Muscle of leg (tissue), 3 donors: ENCODE measurements at regions not wholly inside any gene's neighbourhood (a gene's known extent, or its start where the extent isn't known, plus 50 kb on each side); places are given as distances from the start of the nearest gene placed in this dataset.
A peak's percentile ranks its signal among the peaks of the same experiment; 100 is the strongest.

Experiments
- DNase-seq: peaks from one replicate; pipeline ENCODE4 v3.0.0; 2013
- H3K27ac ChIP-seq: one replicate; pipeline ENCODE4 v1.5.1; 2013; ENCODE audit warnings: mild to moderate bottlenecking, low read length, control low read depth
- H3K27me3 ChIP-seq: one replicate; pipeline ENCODE4 v1.6.1; 2013; ENCODE audit warnings: low read length; ENCODE audit not compliant: control insufficient read depth, insufficient read depth
- H3K36me3 ChIP-seq: one replicate; pipeline ENCODE4 v1.6.1; 2013; ENCODE audit warnings: low read length; ENCODE audit not compliant: control insufficient read depth, insufficient read depth
- H3K4me1 ChIP-seq: one replicate; pipeline ENCODE4 v1.6.1; 2013; ENCODE audit warnings: low read length; ENCODE audit not compliant: control insufficient read depth, insufficient read depth
- H3K4me3 ChIP-seq: one replicate; pipeline ENCODE4 v1.5.1; 2013; ENCODE audit warnings: low read length, control low read depth
- H3K9me3 ChIP-seq: replicated peaks from 2 replicates; pipeline ENCODE4 v1.6.1; 2013; ENCODE audit warnings: low read depth, low read length; ENCODE audit not compliant: control insufficient read depth
- WGBS: methylation state at CpG from one replicate; pipeline ENCODE4 v1.1.5; 2013; ENCODE audit warnings: missing lambda C conversion rate; ENCODE audit not compliant: insufficient coverage; 5-methylcytosine and 5-hydroxymethylcytosine counted together

GRCh38 chr2:128628996-128629395 is 310.3 kb upstream of the HS6ST1 start:
- H3K9me3 ChIP-seq: no peaks in the 10 kb centered on the region
- no peak overlapping the region for H3K4me3 ChIP-seq
- H3K27me3 ChIP-seq: peaks cover 3% of the 10 kb centered on the region
- H3K27ac ChIP-seq: no peak overlapping the region
- peaks cover 20% of the 10 kb centered on the region for H3K4me1 ChIP-seq
- 86% methylated on average over 1 of the region's 6 CpGs for WGBS
- DNase-seq: no peak
- no peaks in the 10 kb centered on the region for H3K36me3 ChIP-seq

GRCh38 chr2:128630974-128631697 is 312.5 kb upstream of the HS6ST1 start:
- no peaks in the 10 kb centered on the region for H3K36me3 ChIP-seq
- WGBS: 76% methylated on average over 10 of the region's 12 CpGs
- H3K27ac ChIP-seq: no peak overlapping the region
- DNase-seq: no peak
- no peak overlapping the region for H3K4me3 ChIP-seq
- H3K9me3 ChIP-seq: no peaks in the 10 kb centered on the region
- peaks cover 9% of the 10 kb centered on the region for H3K4me1 ChIP-seq
- peaks cover 1% of the 10 kb centered on the region for H3K27me3 ChIP-seq

GRCh38 chr2:128631698-128632500 is 313.2 kb upstream of the HS6ST1 start:
- no peak for DNase-seq
- Histone ChIP-seq H3K4me1 (peaks cover 6% of the 10 kb centered on the region), H3K4me3 (no peak overlapping the region), H3K27me3 (no peaks in the 10 kb centered on the region), H3K27ac (no peak overlapping the region), H3K36me3 (no peaks in the 10 kb centered on the region), H3K9me3 (no peaks in the 10 kb centered on the region)
- WGBS: 89% methylated on average over 15 of the region's 15 CpGs

- Histone ChIP-seq H3K36me3 (no peaks in the 10 kb centered on the region), H3K27ac (no peak overlapping the region), H3K4me1 (peaks cover under 1% of the 10 kb centered on the region), H3K27me3 (no peaks in the 10 kb centered on the region), H3K4me3 (no peak overlapping the region), H3K9me3 (no peaks in the 10 kb centered on the region)
- WGBS: no CpG with 5 or more reads among the region's 6 CpGs
- DNase-seq: no peak
Measured at GRCh38 chr2:128632501-128632800, 313.8 kb upstream of the HS6ST1 start.

GRCh38 chr2:128633501-128633900 is 314.8 kb upstream of the HS6ST1 start:
- no peak for DNase-seq
- WGBS: no CpG with 5 or more reads among the region's 3 CpGs
- peaks cover 2% of the 10 kb centered on the region for H3K4me1 ChIP-seq
- H3K9me3 ChIP-seq: no peaks in the 10 kb centered on the region
- no peaks in the 10 kb centered on the region for H3K36me3 ChIP-seq
- no peak overlapping the region for H3K27ac ChIP-seq
- H3K27me3 ChIP-seq: no peaks in the 10 kb centered on the region
- no peak overlapping the region for H3K4me3 ChIP-seq

DNA sequence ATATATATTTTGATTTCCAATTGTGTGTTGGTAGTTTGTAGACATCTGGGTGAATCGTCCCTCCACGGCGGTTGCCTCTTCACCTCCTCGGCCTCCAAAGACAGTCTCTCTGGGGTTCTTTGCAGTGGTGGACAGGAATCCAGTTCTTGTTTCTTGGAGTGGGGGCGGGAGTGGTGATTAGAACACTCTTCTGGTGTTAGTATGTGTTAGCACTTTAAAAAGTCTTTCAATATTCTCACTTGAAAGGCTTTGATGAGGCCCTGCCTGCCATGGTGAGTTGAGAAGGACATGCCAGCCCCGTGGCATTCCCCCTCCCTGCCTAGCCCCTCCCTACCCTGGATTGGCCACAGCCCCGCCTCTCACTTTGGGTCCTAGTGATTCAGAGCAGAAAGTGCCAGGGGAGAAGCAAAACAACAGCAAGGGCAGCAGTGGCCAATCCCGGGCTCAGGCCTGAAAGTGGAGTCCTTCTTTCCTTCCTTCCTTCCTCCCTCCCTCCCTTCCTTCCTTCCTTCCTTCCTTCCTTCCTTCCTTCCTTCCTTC is 316.8 kb upstream of the HS6ST1 start:
- Histone ChIP-seq H3K4me1 (peaks cover 6% of the 10 kb centered on the region), H3K27ac (no peak overlapping the region), H3K36me3 (no peaks in the 10 kb centered on the region), H3K9me3 (no peaks in the 10 kb centered on the region), H3K4me3 (no peak overlapping the region), H3K27me3 (no peaks in the 10 kb centered on the region)
- 65% methylated on average over 3 of the region's 8 CpGs for WGBS
- no peak for DNase-seq

GRCh38 chr2:128636802-128637147 is 318.1 kb upstream of the HS6ST1 start:
- H3K36me3 ChIP-seq: no peaks in the 10 kb centered on the region
- H3K4me1 ChIP-seq: peaks cover 6% of the 10 kb centered on the region
- H3K27me3 ChIP-seq: no peaks in the 10 kb centered on the region
- no peak for DNase-seq
- no peaks in the 10 kb centered on the region for H3K9me3 ChIP-seq
- WGBS: 27% methylated on average over 2 of the region's 5 CpGs
- no peak overlapping the region for H3K4me3 ChIP-seq
- H3K27ac ChIP-seq: no peak overlapping the region

DNA sequence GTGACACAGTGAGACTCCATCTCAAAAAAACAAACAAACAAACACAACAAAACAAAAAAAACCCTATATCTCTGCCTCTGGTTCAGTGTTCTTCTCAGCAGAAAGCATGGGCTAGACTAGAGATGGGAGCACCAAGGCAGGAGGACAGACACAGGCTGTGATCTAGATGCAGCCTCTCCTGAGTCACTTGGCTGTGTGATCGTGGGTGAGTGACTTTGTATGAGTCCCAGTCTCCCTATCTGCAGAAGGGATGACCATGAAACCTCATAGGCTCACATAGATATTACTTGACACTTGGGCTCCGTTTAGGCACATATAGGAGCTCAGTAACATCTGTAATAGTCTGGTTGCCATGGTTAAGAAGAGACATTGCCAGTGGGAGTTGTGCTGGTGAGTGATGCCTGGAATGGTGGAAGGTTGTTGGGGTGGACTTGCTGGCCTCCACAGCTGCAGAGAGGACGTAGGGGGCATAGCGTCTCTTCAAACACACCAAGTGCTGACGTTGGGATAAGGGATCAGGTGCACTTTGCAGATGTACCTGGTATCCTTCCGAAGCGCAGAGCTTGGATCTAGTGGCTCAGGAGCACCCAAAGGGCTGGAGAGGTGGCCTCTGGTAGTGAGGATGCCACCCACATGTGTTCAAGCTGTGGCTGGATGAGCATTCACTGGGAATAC is 318.9 kb upstream of the HS6ST1 start:
- 89% methylated on average over 7 of the region's 7 CpGs for WGBS
- Histone ChIP-seq H3K9me3 (no peaks in the 10 kb centered on the region), H3K4me1 (peaks cover 10% of the 10 kb centered on the region), H3K36me3 (no peaks in the 10 kb centered on the region), H3K27ac (no peak overlapping the region), H3K27me3 (no peaks in the 10 kb centered on the region), H3K4me3 (no peak overlapping the region)
- no peak for DNase-seq

- Histone ChIP-seq H3K36me3 (no peaks in the 10 kb centered on the region), H3K4me3 (no peak overlapping the region), H3K27ac (peak overlapping the region; percentile 9), H3K27me3 (no peaks in the 10 kb centered on the region), H3K4me1 (peaks cover 12% of the 10 kb centered on the region), H3K9me3 (no peaks in the 10 kb centered on the region)
- 51% methylated on average over 9 of the region's 12 CpGs for WGBS
- peak; percentile 52 for DNase-seq
Measured at GRCh38 chr2:128638341-128639119, 319.9 kb upstream of the HS6ST1 start.

DNA sequence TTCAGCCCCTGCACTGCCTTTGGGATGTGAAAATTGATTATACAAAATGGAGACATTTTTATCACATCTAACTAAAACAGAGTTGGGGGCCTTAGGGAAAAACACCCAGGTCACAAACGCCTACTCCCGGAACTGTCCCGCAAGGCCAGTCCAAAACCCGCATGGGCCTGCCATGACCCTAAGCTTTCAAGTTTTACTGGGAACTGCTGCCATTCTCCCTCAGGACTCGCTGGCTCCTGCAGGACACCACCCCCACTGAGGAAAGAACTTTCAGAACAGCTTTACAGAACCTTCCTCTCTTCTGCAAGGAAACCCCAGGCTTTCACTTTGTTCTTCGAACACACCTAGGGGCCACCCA is 320.4 kb upstream of the HS6ST1 start:
- WGBS: 94% methylated on average over 6 of the region's 6 CpGs
- Histone ChIP-seq H3K36me3 (no peaks in the 10 kb centered on the region), H3K27me3 (no peaks in the 10 kb centered on the region), H3K4me1 (peaks cover 12% of the 10 kb centered on the region), H3K4me3 (no peak overlapping the region), H3K27ac (no peak overlapping the region), H3K9me3 (no peaks in the 10 kb centered on the region)
- DNase-seq: no peak
